Kidney epithelial cell (primary cell): ENCODE measurements at regions not wholly inside any gene's neighbourhood (a gene's known extent, or its start where the extent isn't known, plus 50 kb on each side); places are given as distances from the start of the nearest gene placed in this dataset.

Source experiments
- DNase-seq: peaks from one replicate; pipeline ENCODE4 v3.0.0-alpha.2; 2010; ENCODE audit warnings: low read depth
- H3K27me3 ChIP-seq: 2 replicates; pipeline ENCODE4 v1.6.0; 2011; ENCODE audit warnings: low read length; ENCODE audit not compliant: control insufficient read depth, insufficient read depth
- H3K36me3 ChIP-seq: 2 replicates; pipeline ENCODE4 v1.5.1; 2011; ENCODE audit warnings: low read length; ENCODE audit not compliant: control insufficient read depth, insufficient read depth
- H3K4me3 ChIP-seq: 2 replicates; pipeline ENCODE4 v1.5.1; 2011; ENCODE audit warnings: low read depth, mild to moderate bottlenecking, control low read depth, low read length
- TF ChIP-seq, protein P1 (sequence below): IDR thresholded peaks from 2 replicates; pipeline ENCODE4 v1.5.1; 2011; ENCODE audit warnings: mild to moderate bottlenecking, moderate library complexity, low read length, control low read depth, inconsistent platforms; ENCODE audit not compliant: insufficient read depth, poor library complexity, severe bottlenecking

DNA sequence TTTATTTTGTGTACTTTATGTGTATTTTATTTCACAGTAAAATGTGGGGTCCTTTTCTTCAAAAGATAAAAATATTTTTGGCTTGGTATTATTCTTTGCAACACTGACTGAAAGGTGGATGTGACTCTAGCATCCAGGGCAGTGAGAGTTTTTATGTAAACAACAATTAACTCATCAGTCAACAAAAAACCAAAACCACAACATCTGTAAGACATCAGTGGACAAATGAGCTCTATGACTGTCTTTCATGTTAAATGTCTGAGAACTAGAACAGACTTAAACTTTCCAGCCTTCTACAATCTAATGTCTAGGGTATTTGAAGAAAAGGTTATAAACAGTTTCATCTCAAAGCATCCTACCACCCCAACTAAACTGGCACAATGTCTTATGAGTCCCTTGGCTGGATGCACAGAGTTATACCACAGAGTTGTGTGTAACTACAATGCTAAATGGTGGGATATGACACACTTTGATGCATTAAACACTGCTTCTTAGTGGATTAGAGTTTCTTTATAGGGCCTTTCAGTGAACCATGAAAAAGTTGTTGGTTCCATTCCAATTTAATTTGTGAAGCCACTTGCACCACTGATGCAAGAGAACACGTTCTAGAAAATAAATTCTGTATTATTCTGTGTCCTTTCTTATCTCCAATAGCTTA is 544.2 kb upstream of the KLF12 start:
- TF ChIP-seq, protein P1, sequence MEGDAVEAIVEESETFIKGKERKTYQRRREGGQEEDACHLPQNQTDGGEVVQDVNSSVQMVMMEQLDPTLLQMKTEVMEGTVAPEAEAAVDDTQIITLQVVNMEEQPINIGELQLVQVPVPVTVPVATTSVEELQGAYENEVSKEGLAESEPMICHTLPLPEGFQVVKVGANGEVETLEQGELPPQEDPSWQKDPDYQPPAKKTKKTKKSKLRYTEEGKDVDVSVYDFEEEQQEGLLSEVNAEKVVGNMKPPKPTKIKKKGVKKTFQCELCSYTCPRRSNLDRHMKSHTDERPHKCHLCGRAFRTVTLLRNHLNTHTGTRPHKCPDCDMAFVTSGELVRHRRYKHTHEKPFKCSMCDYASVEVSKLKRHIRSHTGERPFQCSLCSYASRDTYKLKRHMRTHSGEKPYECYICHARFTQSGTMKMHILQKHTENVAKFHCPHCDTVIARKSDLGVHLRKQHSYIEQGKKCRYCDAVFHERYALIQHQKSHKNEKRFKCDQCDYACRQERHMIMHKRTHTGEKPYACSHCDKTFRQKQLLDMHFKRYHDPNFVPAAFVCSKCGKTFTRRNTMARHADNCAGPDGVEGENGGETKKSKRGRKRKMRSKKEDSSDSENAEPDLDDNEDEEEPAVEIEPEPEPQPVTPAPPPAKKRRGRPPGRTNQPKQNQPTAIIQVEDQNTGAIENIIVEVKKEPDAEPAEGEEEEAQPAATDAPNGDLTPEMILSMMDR = no peak
- Histone ChIP-seq H3K27me3 (no peaks in the 10 kb centered on the region), H3K4me3 (no peak overlapping the region), H3K36me3 (no peaks in the 10 kb centered on the region)
- no peak for DNase-seq

DNA sequence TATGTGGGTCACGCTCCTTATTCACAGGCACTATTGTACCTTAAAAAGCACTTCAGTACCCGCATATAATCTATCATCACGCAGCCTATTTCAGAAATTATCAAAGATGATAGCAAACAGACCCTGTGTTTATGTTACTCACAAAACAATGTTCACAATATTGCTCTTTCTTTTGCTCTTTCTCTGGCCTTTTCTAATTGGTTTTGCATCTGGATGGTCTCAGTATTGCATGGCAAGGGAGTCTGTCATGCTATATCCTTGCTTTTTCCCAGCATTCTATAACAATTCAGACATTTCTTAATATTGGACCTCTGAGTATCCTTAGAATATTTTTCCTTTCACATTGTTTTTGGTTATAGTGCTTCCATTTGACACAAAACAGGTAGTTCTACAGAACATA is 541.8 kb upstream of the KLF12 start:
- TF ChIP-seq, protein P1 = no peak
- Histone ChIP-seq H3K4me3 (no peak overlapping the region), H3K27me3 (no peaks in the 10 kb centered on the region), H3K36me3 (no peaks in the 10 kb centered on the region)
- no peak for DNase-seq

DNA sequence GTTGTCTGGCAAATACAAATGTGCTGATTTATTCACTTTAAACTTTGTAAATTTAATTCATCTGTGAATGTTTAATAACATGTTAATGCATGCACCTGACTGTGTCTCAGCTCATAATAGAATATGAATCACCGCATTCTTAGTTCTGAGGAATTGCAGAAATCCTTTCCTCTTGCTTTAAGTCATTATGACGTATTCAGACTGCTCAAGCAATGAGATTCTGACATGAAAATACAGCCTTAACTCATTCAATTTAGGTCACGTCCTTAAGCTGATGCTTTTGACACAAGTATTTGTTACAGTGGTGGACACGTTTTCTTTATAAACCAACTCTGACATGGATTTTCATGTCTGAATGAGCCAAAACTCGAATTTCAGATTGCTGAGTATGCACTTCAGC is 541.0 kb upstream of the KLF12 start:
- Histone ChIP-seq H3K27me3 (no peaks in the 10 kb centered on the region), H3K4me3 (no peak overlapping the region), H3K36me3 (no peaks in the 10 kb centered on the region)
- TF ChIP-seq, protein P1 = no peak
- DNase-seq = peak; percentile 21

DNA sequence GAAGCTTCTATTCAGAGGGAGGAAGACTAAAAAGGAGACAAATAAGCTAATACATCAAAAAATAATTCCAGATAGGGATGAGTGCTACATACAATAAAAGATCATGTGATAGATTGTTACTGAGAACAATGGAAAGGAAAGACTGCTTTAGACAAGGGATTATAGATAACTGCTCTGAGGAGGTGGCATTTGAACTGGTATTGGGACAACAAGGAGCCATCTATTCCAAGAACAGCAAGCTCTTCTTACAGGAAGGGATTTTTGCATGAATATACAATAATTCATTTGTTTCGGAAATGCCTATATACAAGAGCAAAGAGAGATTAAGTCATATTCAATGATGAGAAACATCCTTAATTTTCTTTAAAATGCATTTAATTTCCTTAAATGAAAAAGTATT is 540.5 kb upstream of the KLF12 start:
- no peaks in the 10 kb centered on the region for H3K27me3 ChIP-seq
- TF ChIP-seq, protein P1 = no peak

DNA sequence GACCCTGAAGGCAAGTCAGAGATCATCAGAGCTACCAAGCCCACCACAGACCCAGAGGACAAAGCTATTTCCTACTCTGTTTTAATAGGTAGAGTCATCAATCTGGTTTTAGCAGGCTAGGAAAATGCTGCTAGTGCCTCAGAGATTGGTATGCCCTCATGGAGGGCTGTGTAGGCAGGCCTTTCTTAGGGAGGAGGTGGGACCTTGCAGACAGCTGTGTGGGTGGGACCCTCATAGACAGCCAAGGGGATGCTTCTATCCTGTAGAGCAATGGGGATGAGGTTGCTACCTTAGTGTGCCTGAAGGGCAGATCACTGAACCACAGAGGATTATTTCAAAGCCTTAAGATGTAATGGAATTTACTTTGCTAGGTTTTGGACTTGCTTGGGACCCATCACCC is 534.9 kb upstream of the KLF12 start:
- H3K4me3 ChIP-seq = no peak overlapping the region
- no peaks in the 10 kb centered on the region for H3K27me3 ChIP-seq
- TF ChIP-seq, protein P1 = no peak
- DNase-seq = no peak
- H3K36me3 ChIP-seq = no peaks in the 10 kb centered on the region

More for the DNA sequence above, 540.5 kb upstream of the KLF12 start:
- DNase-seq = no peak
- no peak overlapping the region for H3K4me3 ChIP-seq
- no peaks in the 10 kb centered on the region for H3K36me3 ChIP-seq

DNA sequence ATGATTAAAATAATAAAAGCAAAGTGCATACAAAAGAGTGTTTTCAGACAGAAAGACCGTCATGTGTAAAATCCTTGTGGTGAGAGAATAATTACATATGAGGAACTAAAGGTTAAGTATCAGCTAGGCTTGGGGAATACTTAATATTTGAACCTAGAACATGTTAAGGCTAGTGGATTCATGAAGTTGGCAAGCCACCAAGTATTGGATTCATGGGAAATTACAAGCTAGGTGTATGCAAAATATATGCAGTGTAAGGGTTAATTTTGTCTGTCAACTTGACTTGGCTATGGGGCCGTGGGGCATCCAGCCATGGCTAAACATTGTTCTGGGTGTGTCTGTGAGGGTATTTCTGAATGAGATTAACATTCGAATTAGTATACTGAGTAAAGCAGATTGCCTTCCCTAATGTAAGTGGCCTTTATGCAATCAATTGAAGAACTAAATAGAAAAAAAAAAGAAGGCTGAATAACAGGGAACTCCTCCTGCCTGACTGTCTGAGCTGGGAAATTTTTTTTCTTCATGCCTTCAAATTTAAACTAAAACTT is 533.5 kb upstream of the KLF12 start:
- Histone ChIP-seq H3K27me3 (no peaks in the 10 kb centered on the region), H3K4me3 (no peak overlapping the region), H3K36me3 (no peaks in the 10 kb centered on the region)
- no peak for DNase-seq
- TF ChIP-seq, protein P1 = no peak
